H1 (cell line): ENCODE measurements at regions not wholly inside any gene's neighbourhood (a gene's known extent, or its start where the extent isn't known, plus 50 kb on each side); places are given as distances from the start of the nearest gene placed in this dataset.

Experiments used
- CTCF ChIA-PET: fragments of 300-600 bp; sonication (Branson Sonifier 250); formaldehyde crosslinking; loops from one replicate; lab custom pipeline; 2021; ENCODE audit not compliant: partially characterized antibody; lab: Charles Lee
- POLR2A ChIA-PET: fragments of 300-600 bp; sonication (Branson Sonifier 250); formaldehyde crosslinking; loops from one replicate; lab custom pipeline; 2021; ENCODE audit warnings: inconsistent platforms; ENCODE audit not compliant: partially characterized antibody; lab: Charles Lee
- DNase-seq, 2 experiments: peaks; one replicate each; pipeline versions ENCODE4 v3.0.0 to v3.0.0-alpha.2; 2010 to 2022; ENCODE audit warnings: low spot score in 2 of 2, low read depth in 1 of 2, mixed read lengths in 1 of 2
- FAIRE-seq: peaks from 2 replicates; lab custom pipeline; 2011; peaks lifted over from hg19 to GRCh38; lab: Jason Lieb, UNC
- H2AFZ ChIP-seq: 2 replicates; pipeline ENCODE4 v1.8.1; 2012; ENCODE audit warnings: low read length, inconsistent platforms
- H2AK5ac ChIP-seq: 2 replicates; pipeline ENCODE4 v1.6.1; 2013; ENCODE audit warnings: low read depth, low read length
- H2BK120ac ChIP-seq: replicated peaks from 2 replicates; pipeline ENCODE3; 2013; ENCODE audit warnings: low read depth, low read length, inconsistent platforms
- H2BK12ac ChIP-seq: 2 replicates; pipeline ENCODE4 v1.6.1; 2013; ENCODE audit warnings: low read depth, low read length
- H2BK15ac ChIP-seq: 2 replicates; pipeline ENCODE4 v1.6.1; 2013; ENCODE audit warnings: low read length
- H2BK20ac ChIP-seq: 2 replicates; pipeline ENCODE4 v1.6.1; 2013; ENCODE audit warnings: low read length
- H2BK5ac ChIP-seq: 2 replicates; pipeline ENCODE4 v1.6.1; 2013; ENCODE audit warnings: low read depth, low read length
- H3K14ac ChIP-seq: 2 replicates; pipeline ENCODE4 v1.6.1; 2013; ENCODE audit warnings: inconsistent platforms; ENCODE audit not compliant: insufficient read length
- H3K18ac ChIP-seq: 2 replicates; pipeline ENCODE4 v1.6.1; 2013; ENCODE audit warnings: low read length; ENCODE audit errors: extremely low read depth
- H3K23ac ChIP-seq: 2 replicates; pipeline ENCODE4 v1.6.1; 2013; ENCODE audit warnings: inconsistent platforms; ENCODE audit not compliant: insufficient read length
- H3K23me2 ChIP-seq: 2 replicates; pipeline ENCODE4 v1.6.1; 2013; ENCODE audit warnings: low read depth, low read length
- H3K27ac ChIP-seq: 2 replicates; pipeline ENCODE4 v1.6.1; 2011; ENCODE audit warnings: low read depth, low read length, inconsistent platforms
- H3K27me3 ChIP-seq, 4 experiments: replicated peaks in 1 of 4; 1 replicate in 1 of 4; 2 replicates in 3 of 4; pipeline versions ENCODE4 v1.6.1 to v1.8.1; 2011 to 2013; ENCODE audit warnings: low read length in 3 of 4, mild to moderate bottlenecking in 3 of 4, inconsistent platforms in 2 of 4, mixed read lengths in 2 of 4, moderate library complexity in 1 of 4; ENCODE audit not compliant: control insufficient read depth in 3 of 4, insufficient read depth in 3 of 4; ENCODE audit errors: extremely low read depth in 1 of 4
- H3K36me3 ChIP-seq, 4 experiments: 2 replicates each; pipeline versions ENCODE4 v1.6.1 to v1.8.1; 2011 to 2013; ENCODE audit warnings: mild to moderate bottlenecking in 4 of 4, low read length in 3 of 4, moderate library complexity in 2 of 4, control low read depth in 1 of 4, inconsistent platforms in 1 of 4; ENCODE audit not compliant: insufficient read depth in 4 of 4, control insufficient read depth in 2 of 4
- H3K4ac ChIP-seq: replicated peaks from 2 replicates; pipeline ENCODE3; 2013; ENCODE audit warnings: low read length, low read depth, mixed read lengths, inconsistent platforms; ENCODE audit not compliant: insufficient read length
- H3K4me1 ChIP-seq, 4 experiments: replicated peaks in 1 of 4; 1 replicate in 1 of 4; 2 replicates in 3 of 4; pipeline versions ENCODE4 v1.6.1 to v1.8.1; 2011 to 2013; ENCODE audit warnings: low read length in 3 of 4, inconsistent platforms in 2 of 4, mixed read lengths in 1 of 4; ENCODE audit not compliant: insufficient read depth in 4 of 4, control insufficient read depth in 3 of 4
- H3K4me2 ChIP-seq, 2 experiments: 2 replicates each; pipeline versions ENCODE4 v1.6.1 to v1.8.1; 2011 to 2013; ENCODE audit warnings: low read depth in 2 of 2, low read length in 2 of 2, control low read depth in 1 of 2, inconsistent platforms in 1 of 2, mild to moderate bottlenecking in 1 of 2; ENCODE audit not compliant: insufficient read depth in 1 of 2
- H3K4me3 ChIP-seq, 4 experiments: fragments of 200-600, 300-600 bp in 1 of 4; sonication (generic), shearing (Covaris generic), sonication (Bioruptor Twin) in 1 of 4; 2 replicates each; pipeline versions ENCODE4 v1.5.1 to v1.8.1; 2011 to 2016; ENCODE audit warnings: low read length in 4 of 4, low read depth in 3 of 4, control low read depth in 2 of 4, inconsistent platforms in 2 of 4, mild to moderate bottlenecking in 2 of 4, mixed read lengths in 1 of 4, moderate library complexity in 1 of 4; ENCODE audit not compliant: insufficient read depth in 2 of 4; ENCODE audit errors: extremely low read depth in 1 of 4
- H3K56ac ChIP-seq: replicated peaks from 2 replicates; pipeline ENCODE3; 2013; ENCODE audit warnings: low read depth, mild to moderate bottlenecking, mixed read lengths, low read length, inconsistent platforms; ENCODE audit not compliant: insufficient read length
- H3K79me1 ChIP-seq: 2 replicates; pipeline ENCODE4 v1.6.1; 2013; ENCODE audit warnings: low read depth, low read length, control low read depth
- H3K79me2 ChIP-seq, 2 experiments: 2 replicates each; pipeline versions ENCODE4 v1.6.1 to v1.8.1; 2012 to 2013; ENCODE audit warnings: low read length in 2 of 2, mild to moderate bottlenecking in 2 of 2, inconsistent platforms in 1 of 2; ENCODE audit not compliant: insufficient read depth in 2 of 2, control insufficient read depth in 1 of 2
- H3K9ac ChIP-seq, 4 experiments: replicated peaks in 1 of 4; 1 replicate in 1 of 4; 2 replicates in 3 of 4; pipeline versions ENCODE4 v1.6.1 to v1.8.1; 2011 to 2013; ENCODE audit warnings: low read depth in 3 of 4, low read length in 3 of 4, control low read depth in 2 of 4, mild to moderate bottlenecking in 2 of 4, moderate library complexity in 2 of 4, inconsistent platforms in 1 of 4; ENCODE audit errors: extremely low read depth in 1 of 4
- H3K9me3 ChIP-seq, 2 experiments: 2 replicates each; pipeline versions ENCODE4 v1.6.1 to v1.8.1; 2012 to 2013; ENCODE audit warnings: mild to moderate bottlenecking in 2 of 2, moderate library complexity in 2 of 2, control low read depth in 1 of 2, inconsistent platforms in 1 of 2, low read depth in 1 of 2, low read length in 1 of 2, mixed read lengths in 1 of 2; ENCODE audit not compliant: insufficient read depth in 2 of 2
- H4K20me1 ChIP-seq, 2 experiments: replicated peaks in 1 of 2; 2 replicates each; pipeline versions ENCODE3 to v1.8.1; 2011 to 2013; ENCODE audit warnings: inconsistent platforms in 2 of 2, low read length in 2 of 2, mild to moderate bottlenecking in 1 of 2; ENCODE audit not compliant: insufficient read depth in 2 of 2, control insufficient read depth in 1 of 2
- H4K5ac ChIP-seq: 2 replicates; pipeline ENCODE4 v1.6.1; 2013; ENCODE audit warnings: low read length, low read depth, mixed read lengths, inconsistent platforms; ENCODE audit not compliant: insufficient read length
- H4K8ac ChIP-seq: 2 replicates; pipeline ENCODE4 v1.8.0; 2013; ENCODE audit warnings: mild to moderate bottlenecking, moderate library complexity, low read length, inconsistent platforms; ENCODE audit not compliant: insufficient read depth; ENCODE audit errors: extremely low read depth
- H4K91ac ChIP-seq: replicated peaks from 2 replicates; pipeline ENCODE3; 2013; ENCODE audit warnings: low read length, mixed read lengths, inconsistent platforms; ENCODE audit not compliant: insufficient read length
- ASH2L ChIP-seq: fragments of 200-600, 300-600 bp; sonication (generic); IDR thresholded peaks from one replicate; pipeline ENCODE4 v1.7.1; 2017; ENCODE audit warnings: low read length
- BACH1 ChIP-seq: IDR thresholded peaks from 2 replicates; pipeline ENCODE4 v1.6.1; 2012; ENCODE audit warnings: low read length, improper control_type of control experiment
- CHD2 ChIP-seq: IDR thresholded peaks from 2 replicates; pipeline ENCODE4 v1.6.1; 2012; ENCODE audit warnings: low read length, improper control_type of control experiment
- GABPA ChIP-seq: IDR thresholded peaks from 2 replicates; pipeline ENCODE4 v1.6.1; 2011; ENCODE audit warnings: mild to moderate bottlenecking, low read length, moderate library complexity, borderline replicate concordance; ENCODE audit not compliant: insufficient read depth
- GTF2F1 ChIP-seq: IDR thresholded peaks from 2 replicates; pipeline ENCODE4 v1.6.1; 2012; ENCODE audit warnings: low read depth, low read length, improper control_type of control experiment, borderline replicate concordance
- HDAC2 ChIP-seq, 2 experiments: fragments of 300-600 bp in 1 of 2; sonication (generic) in 1 of 2; IDR thresholded peaks; 2 replicates each; pipeline ENCODE4 v1.6.1; 2011 to 2012; ENCODE audit warnings: low read depth in 2 of 2, low read length in 2 of 2, mild to moderate bottlenecking in 2 of 2, moderate library complexity in 2 of 2, borderline replicate concordance in 1 of 2, inconsistent platforms in 1 of 2
- JUN ChIP-seq: IDR thresholded peaks from 2 replicates; pipeline ENCODE4 v1.6.1; 2011; ENCODE audit warnings: low read depth, mild to moderate bottlenecking, improper control_type of control experiment, low read length
- JUND ChIP-seq: IDR thresholded peaks from 2 replicates; pipeline ENCODE4 v1.6.1; 2011; ENCODE audit warnings: mild to moderate bottlenecking, improper control_type of control experiment, low read length
- KDM1A ChIP-seq: fragments of 200-600, 300-600 bp; sonication (generic); IDR thresholded peaks from 2 replicates; pipeline ENCODE4 v1.7.1; 2016; ENCODE audit warnings: mild to moderate bottlenecking, low read length, borderline replicate concordance
- PHF8 ChIP-seq: fragments of 200-600 bp; sonication (generic); conservative IDR thresholded peaks from 2 replicates; pipeline ENCODE4 v1.7.1; 2012; ENCODE audit warnings: low read depth, mild to moderate bottlenecking, inconsistent platforms, low read length, moderate library complexity
- SIN3A ChIP-seq, 2 experiments: IDR thresholded peaks in 1 of 2; conservative IDR thresholded peaks in 1 of 2; 2 replicates each; pipeline ENCODE4 v1.6.1; 2011 to 2012; ENCODE audit warnings: low read length in 2 of 2, improper control_type of control experiment in 1 of 2, low read depth in 1 of 2, mild to moderate bottlenecking in 1 of 2
- TAF1 ChIP-seq: IDR thresholded peaks from 2 replicates; pipeline ENCODE4 v1.6.1; 2011; ENCODE audit warnings: mild to moderate bottlenecking, low read depth, low read length
- TEAD4 ChIP-seq: IDR thresholded peaks from 2 replicates; pipeline ENCODE4 v1.6.1; 2012; ENCODE audit warnings: low read depth, low read length, inconsistent platforms, mixed read lengths
- WGBS, 2 experiments: shearing (Covaris generic) in 1 of 2; methylation state at CpG; one replicate each; pipeline versions ENCODE4 v1.1.6 to v1.1.7; 2013 to 2015; ENCODE audit warnings: low lambda C conversion rate in 2 of 2, mixed read lengths in 2 of 2, inconsistent platforms in 1 of 2, low coverage in 1 of 2, missing lambda C conversion rate in 1 of 2; ENCODE audit not compliant: insufficient replicate concordance in 2 of 2, insufficient coverage in 1 of 2, insufficient read length in 1 of 2; ENCODE audit errors: extremely low coverage in 1 of 2, missing lambda C conversion rate in 1 of 2; 5-methylcytosine and 5-hydroxymethylcytosine counted together
- TF ChIP-seq, protein P1 (sequence below): IDR thresholded peaks from 2 replicates; pipeline ENCODE4 v1.6.1; 2011; ENCODE audit warnings: low read depth, mild to moderate bottlenecking, low read length; ENCODE audit not compliant: insufficient read depth

GRCh38 chr16:59046335-59046734 is 312.2 kb upstream of the GOT2 start:
- Histone ChIP-seq H3K9ac (no peak overlapping the region), H3K36me3 (no peaks in the 10 kb centered on the region), H4K5ac (no peak overlapping the region), H3K23ac (no peak overlapping the region), H3K23me2 (no peaks in the 10 kb centered on the region), H2BK12ac (no peak overlapping the region), H3K27me3 (no peaks in the 10 kb centered on the region), H3K79me1 (no peaks in the 10 kb centered on the region), H2BK5ac (no peak overlapping the region), H3K4ac (no peak overlapping the region), H3K4me2 (no peak overlapping the region), H3K79me2 (no peaks in the 10 kb centered on the region), H2AFZ (0 out of 2 replicates have a peak overlapping the region, but pooled peaks have one; percentile 18), H3K9me3 (no peaks in the 10 kb centered on the region), H3K14ac (no peak overlapping the region), H3K56ac (no peak overlapping the region), H3K4me3 (no peak overlapping the region), H3K18ac (no peak overlapping the region), H3K27ac (no peak overlapping the region), H4K91ac (no peak overlapping the region), H2BK15ac (no peak overlapping the region), H2AK5ac (no peak overlapping the region), H2BK20ac (no peak overlapping the region), H4K20me1 (no peaks in the 10 kb centered on the region), H3K4me1 (no peaks in the 10 kb centered on the region), H2BK120ac (no peak overlapping the region), H4K8ac (no peak overlapping the region)
- DNase-seq (no peak), FAIRE-seq (no peak)
- WGBS, 2 experiments, result 93% methylated on average over 4 of the region's 4 CpGs; no CpG with 5 or more reads in 1 of the 2 experiments
- POLR2A ChIA-PET, result no interaction called here
- CTCF ChIA-PET, result interaction anchor here (0.6 to 1.8 kb wide), 16 partner anchors 8 to 1260 kb away, joined by 3 to 9 read pairs (median 3); no protein-coding TSS in a partner anchor
- TF ChIP-seq GABPA (no peak), TAF1 (no peak), JUN (no peak), BACH1 (no peak), PHF8 (no peak), TEAD4 (no peak), HDAC2 (IDR thresholded peaks at IDR 0.05; ENCODE audit: borderline replicate concordance in 1 of 2, low read depth in 2 of 2, low read length in 2 of 2) (no peak), KDM1A (no peak), CHD2 (no peak), SIN3A (conservative IDR thresholded peaks at IDR 0.05 in 1 of 2, IDR thresholded peaks at IDR 0.05 in 1 of 2; ENCODE audit: low read depth in 1 of 2, low read length in 2 of 2) (no peak), GTF2F1 (no peak), JUND (no peak), ASH2L (no peak)
- TF ChIP-seq, protein P1, sequence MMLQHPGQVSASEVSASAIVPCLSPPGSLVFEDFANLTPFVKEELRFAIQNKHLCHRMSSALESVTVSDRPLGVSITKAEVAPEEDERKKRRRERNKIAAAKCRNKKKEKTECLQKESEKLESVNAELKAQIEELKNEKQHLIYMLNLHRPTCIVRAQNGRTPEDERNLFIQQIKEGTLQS, result no peak
